Liver (tissue), 3 donors: ENCODE measurements at regions not wholly inside any gene's neighbourhood (a gene's known extent, or its start where the extent isn't known, plus 50 kb on each side); places are given as distances from the start of the nearest gene placed in this dataset.

Experiments used
- FOXA1 ChIP-seq: IDR thresholded peaks from 2 replicates; pipeline ENCODE4 v1.6.1; 2016; ENCODE audit warnings: antibody characterized with exemption
- GABPA ChIP-seq, 2 donors: IDR thresholded peaks in 1 of 2; conservative IDR thresholded peaks in 1 of 2; 2 replicates each; pipeline ENCODE4 v1.6.1; 2016; ENCODE audit warnings: antibody characterized with exemption in 2 of 2, mild to moderate bottlenecking in 1 of 2, moderate library complexity in 1 of 2
- HNF4G ChIP-seq: IDR thresholded peaks from 2 replicates; pipeline ENCODE4 v1.6.1; 2016; ENCODE audit warnings: antibody characterized with exemption
- NR2F2 ChIP-seq: IDR thresholded peaks from 2 replicates; pipeline ENCODE4 v1.6.1; 2016; ENCODE audit warnings: antibody characterized with exemption
- RAD21 ChIP-seq, 2 donors: IDR thresholded peaks; 2 replicates each; pipeline ENCODE4 v1.6.1; 2016; ENCODE audit warnings: antibody characterized with exemption in 2 of 2, mild to moderate bottlenecking in 2 of 2
- RXRA ChIP-seq, 2 donors: IDR thresholded peaks; 2 replicates each; pipeline ENCODE4 v1.6.1; 2017 to 2018; ENCODE audit warnings: antibody characterized with exemption in 2 of 2, mild to moderate bottlenecking in 1 of 2
- SP1 ChIP-seq: IDR thresholded peaks from 2 replicates; pipeline ENCODE4 v1.6.1; 2018; ENCODE audit warnings: antibody characterized with exemption, mild to moderate bottlenecking
- TAF1 ChIP-seq: conservative IDR thresholded peaks from 2 replicates; pipeline ENCODE4 v1.6.1; 2016; ENCODE audit warnings: antibody characterized with exemption, mild to moderate bottlenecking
- YY1 ChIP-seq: IDR thresholded peaks from 2 replicates; pipeline ENCODE4 v1.6.1; 2016; ENCODE audit warnings: antibody characterized with exemption, mild to moderate bottlenecking
- TF ChIP-seq, protein P1 (sequence below): fragments of 150-350 bp; IDR thresholded peaks from 2 replicates; pipeline ENCODE4 v1.5.1; 2017; ENCODE audit warnings: improper control_type of control experiment, low read depth, low read length; ENCODE audit not compliant: missing input control
- TF ChIP-seq, protein P2 (sequence below): IDR thresholded peaks from 2 replicates; pipeline ENCODE4 v1.6.1; 2016; ENCODE audit warnings: antibody characterized with exemption, mild to moderate bottlenecking
- TF ChIP-seq, protein P3 (sequence below): IDR thresholded peaks from 2 replicates; pipeline ENCODE4 v1.6.1; 2016; ENCODE audit warnings: antibody characterized with exemption
- TF ChIP-seq, protein P4 (sequence below): IDR thresholded peaks from 2 replicates; pipeline ENCODE4 v1.6.1; 2016; ENCODE audit warnings: antibody characterized with exemption
- TF ChIP-seq, protein P5 (sequence below): IDR thresholded peaks from 2 replicates; pipeline ENCODE4 v1.6.1; 2016; ENCODE audit warnings: antibody characterized with exemption
- donor health status: healthy.
- donor health status: healthy.

DNA sequence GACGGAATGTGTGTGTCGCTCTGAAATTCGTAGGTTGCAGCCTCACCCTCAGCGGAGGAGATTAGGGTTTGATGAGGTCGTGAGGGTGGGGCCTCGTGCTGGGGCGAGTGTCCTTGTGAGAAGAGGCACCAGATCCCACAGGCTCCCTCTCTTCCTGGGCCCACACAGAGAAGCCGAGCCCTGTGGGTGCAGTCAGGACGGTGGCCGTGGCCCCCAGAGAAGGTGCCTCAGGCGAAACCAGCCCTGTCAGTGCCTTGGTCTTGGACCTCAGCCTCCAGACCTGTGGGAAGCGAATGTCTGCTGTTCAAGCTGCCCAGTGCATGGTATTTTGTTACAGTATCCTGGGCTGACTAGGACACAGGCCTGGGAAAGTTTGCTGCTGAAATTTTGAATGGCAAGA, 108.0 kb upstream of the ALKAL2 start:
- TF ChIP-seq, protein P1, sequence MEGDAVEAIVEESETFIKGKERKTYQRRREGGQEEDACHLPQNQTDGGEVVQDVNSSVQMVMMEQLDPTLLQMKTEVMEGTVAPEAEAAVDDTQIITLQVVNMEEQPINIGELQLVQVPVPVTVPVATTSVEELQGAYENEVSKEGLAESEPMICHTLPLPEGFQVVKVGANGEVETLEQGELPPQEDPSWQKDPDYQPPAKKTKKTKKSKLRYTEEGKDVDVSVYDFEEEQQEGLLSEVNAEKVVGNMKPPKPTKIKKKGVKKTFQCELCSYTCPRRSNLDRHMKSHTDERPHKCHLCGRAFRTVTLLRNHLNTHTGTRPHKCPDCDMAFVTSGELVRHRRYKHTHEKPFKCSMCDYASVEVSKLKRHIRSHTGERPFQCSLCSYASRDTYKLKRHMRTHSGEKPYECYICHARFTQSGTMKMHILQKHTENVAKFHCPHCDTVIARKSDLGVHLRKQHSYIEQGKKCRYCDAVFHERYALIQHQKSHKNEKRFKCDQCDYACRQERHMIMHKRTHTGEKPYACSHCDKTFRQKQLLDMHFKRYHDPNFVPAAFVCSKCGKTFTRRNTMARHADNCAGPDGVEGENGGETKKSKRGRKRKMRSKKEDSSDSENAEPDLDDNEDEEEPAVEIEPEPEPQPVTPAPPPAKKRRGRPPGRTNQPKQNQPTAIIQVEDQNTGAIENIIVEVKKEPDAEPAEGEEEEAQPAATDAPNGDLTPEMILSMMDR: no peak
- TF ChIP-seq, protein P2, sequence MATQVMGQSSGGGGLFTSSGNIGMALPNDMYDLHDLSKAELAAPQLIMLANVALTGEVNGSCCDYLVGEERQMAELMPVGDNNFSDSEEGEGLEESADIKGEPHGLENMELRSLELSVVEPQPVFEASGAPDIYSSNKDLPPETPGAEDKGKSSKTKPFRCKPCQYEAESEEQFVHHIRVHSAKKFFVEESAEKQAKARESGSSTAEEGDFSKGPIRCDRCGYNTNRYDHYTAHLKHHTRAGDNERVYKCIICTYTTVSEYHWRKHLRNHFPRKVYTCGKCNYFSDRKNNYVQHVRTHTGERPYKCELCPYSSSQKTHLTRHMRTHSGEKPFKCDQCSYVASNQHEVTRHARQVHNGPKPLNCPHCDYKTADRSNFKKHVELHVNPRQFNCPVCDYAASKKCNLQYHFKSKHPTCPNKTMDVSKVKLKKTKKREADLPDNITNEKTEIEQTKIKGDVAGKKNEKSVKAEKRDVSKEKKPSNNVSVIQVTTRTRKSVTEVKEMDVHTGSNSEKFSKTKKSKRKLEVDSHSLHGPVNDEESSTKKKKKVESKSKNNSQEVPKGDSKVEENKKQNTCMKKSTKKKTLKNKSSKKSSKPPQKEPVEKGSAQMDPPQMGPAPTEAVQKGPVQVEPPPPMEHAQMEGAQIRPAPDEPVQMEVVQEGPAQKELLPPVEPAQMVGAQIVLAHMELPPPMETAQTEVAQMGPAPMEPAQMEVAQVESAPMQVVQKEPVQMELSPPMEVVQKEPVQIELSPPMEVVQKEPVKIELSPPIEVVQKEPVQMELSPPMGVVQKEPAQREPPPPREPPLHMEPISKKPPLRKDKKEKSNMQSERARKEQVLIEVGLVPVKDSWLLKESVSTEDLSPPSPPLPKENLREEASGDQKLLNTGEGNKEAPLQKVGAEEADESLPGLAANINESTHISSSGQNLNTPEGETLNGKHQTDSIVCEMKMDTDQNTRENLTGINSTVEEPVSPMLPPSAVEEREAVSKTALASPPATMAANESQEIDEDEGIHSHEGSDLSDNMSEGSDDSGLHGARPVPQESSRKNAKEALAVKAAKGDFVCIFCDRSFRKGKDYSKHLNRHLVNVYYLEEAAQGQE: no peak
- no peak for TF ChIP-seq GABPA (IDR thresholded peaks at IDR 0.05 in 1 of 2, conservative IDR thresholded peaks at IDR 0.05 in 1 of 2)
- no peak for TF ChIP-seq YY1
- TF ChIP-seq HNF4G: no peak
- TF ChIP-seq FOXA1: no peak
- TF ChIP-seq, protein P3, sequence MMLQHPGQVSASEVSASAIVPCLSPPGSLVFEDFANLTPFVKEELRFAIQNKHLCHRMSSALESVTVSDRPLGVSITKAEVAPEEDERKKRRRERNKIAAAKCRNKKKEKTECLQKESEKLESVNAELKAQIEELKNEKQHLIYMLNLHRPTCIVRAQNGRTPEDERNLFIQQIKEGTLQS: no peak
- TF ChIP-seq RAD21 (IDR thresholded peaks at IDR 0.05): no peak
- TF ChIP-seq, protein P4, sequence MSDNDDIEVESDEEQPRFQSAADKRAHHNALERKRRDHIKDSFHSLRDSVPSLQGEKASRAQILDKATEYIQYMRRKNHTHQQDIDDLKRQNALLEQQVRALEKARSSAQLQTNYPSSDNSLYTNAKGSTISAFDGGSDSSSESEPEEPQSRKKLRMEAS: no peak
- no peak for TF ChIP-seq NR2F2
- TF ChIP-seq TAF1: no peak
- TF ChIP-seq RXRA (IDR thresholded peaks at IDR 0.05): no peak
- no peak for TF ChIP-seq SP1
- TF ChIP-seq, protein P5, sequence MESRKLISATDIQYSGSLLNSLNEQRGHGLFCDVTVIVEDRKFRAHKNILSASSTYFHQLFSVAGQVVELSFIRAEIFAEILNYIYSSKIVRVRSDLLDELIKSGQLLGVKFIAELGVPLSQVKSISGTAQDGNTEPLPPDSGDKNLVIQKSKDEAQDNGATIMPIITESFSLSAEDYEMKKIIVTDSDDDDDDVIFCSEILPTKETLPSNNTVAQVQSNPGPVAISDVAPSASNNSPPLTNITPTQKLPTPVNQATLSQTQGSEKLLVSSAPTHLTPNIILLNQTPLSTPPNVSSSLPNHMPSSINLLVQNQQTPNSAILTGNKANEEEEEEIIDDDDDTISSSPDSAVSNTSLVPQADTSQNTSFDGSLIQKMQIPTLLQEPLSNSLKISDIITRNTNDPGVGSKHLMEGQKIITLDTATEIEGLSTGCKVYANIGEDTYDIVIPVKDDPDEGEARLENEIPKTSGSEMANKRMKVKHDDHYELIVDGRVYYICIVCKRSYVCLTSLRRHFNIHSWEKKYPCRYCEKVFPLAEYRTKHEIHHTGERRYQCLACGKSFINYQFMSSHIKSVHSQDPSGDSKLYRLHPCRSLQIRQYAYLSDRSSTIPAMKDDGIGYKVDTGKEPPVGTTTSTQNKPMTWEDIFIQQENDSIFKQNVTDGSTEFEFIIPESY: no peak
